ENCODE measurements at regions not wholly inside any gene's neighbourhood (a gene's known extent, or its start where the extent isn't known, plus 50 kb on each side); places are given as distances from the start of the nearest gene placed in this dataset.
A peak's percentile ranks its signal among the peaks of the same experiment; 100 is the strongest.

- CTCF ChIA-PET, result no interaction called here
- TF ChIP-seq, protein P1, sequence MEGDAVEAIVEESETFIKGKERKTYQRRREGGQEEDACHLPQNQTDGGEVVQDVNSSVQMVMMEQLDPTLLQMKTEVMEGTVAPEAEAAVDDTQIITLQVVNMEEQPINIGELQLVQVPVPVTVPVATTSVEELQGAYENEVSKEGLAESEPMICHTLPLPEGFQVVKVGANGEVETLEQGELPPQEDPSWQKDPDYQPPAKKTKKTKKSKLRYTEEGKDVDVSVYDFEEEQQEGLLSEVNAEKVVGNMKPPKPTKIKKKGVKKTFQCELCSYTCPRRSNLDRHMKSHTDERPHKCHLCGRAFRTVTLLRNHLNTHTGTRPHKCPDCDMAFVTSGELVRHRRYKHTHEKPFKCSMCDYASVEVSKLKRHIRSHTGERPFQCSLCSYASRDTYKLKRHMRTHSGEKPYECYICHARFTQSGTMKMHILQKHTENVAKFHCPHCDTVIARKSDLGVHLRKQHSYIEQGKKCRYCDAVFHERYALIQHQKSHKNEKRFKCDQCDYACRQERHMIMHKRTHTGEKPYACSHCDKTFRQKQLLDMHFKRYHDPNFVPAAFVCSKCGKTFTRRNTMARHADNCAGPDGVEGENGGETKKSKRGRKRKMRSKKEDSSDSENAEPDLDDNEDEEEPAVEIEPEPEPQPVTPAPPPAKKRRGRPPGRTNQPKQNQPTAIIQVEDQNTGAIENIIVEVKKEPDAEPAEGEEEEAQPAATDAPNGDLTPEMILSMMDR (IDR thresholded peaks at IDR 0.05; ENCODE audit: insufficient read depth, low read depth, low read length), result no peak
- no peak for DNase-seq (ENCODE audit: low read depth)
- Histone ChIP-seq H3K36me3 (ENCODE audit: control insufficient read depth, insufficient read depth, low read length) (no peaks in the 10 kb centered on the region), H3K4me3 (ENCODE audit: low read depth, low read length) (no peak overlapping the region), H3K27me3 (ENCODE audit: control insufficient read depth, insufficient read depth, low read length) (peaks cover 3% of the 10 kb centered on the region)
- POLR2A ChIA-PET, result no interaction called here
These were observed 50.3 kb upstream of the TRIM9 start for GRCh38 chr14:51145246-51145645.

DNA sequence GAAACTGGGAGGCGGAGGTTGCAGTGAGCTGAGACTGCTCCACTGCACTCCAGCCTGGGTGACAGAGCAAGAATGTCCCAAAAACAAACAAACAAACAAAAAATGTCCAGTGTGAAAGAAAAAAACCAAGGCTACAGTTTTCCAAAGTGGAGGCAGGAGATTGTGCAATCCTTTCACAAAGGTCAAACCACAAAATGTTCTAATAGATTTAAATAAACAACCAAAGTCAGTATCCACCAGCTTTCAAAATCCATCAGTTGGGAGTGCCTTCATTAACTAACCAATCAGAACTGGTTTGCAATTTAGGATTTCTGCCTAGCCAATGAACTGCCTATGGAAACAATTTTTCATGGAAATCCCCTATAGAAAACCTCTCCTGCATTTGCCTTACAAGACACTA, 52.3 kb upstream of the TRIM9 start:
- no peak overlapping the region for H3K4me3 ChIP-seq (ENCODE audit: low read depth, low read length)
- ChIA-PET POLR2A (no interaction called here), CTCF (no interaction called here)
- DNase-seq (ENCODE audit: low read depth), result no peak
- no peaks in the 10 kb centered on the region for H3K36me3 ChIP-seq (ENCODE audit: control insufficient read depth, insufficient read depth, low read length)
- H3K27me3 ChIP-seq (ENCODE audit: control insufficient read depth, insufficient read depth, low read length), result 0 out of 2 replicates have a peak, but pooled peaks cover 1% of the 10 kb centered on the region
- TF ChIP-seq, protein P1 (IDR thresholded peaks at IDR 0.05; ENCODE audit: insufficient read depth, low read depth, low read length), result no peak

- Histone ChIP-seq H3K4me3 (ENCODE audit: low read depth, low read length) (no peak overlapping the region), H3K27me3 (ENCODE audit: control insufficient read depth, insufficient read depth, low read length) (peaks cover 2% of the 10 kb centered on the region), H3K36me3 (ENCODE audit: control insufficient read depth, insufficient read depth, low read length) (no peaks in the 10 kb centered on the region)
- DNase-seq (ENCODE audit: low read depth), result no peak
- TF ChIP-seq, protein P1 (IDR thresholded peaks at IDR 0.05; ENCODE audit: insufficient read depth, low read depth, low read length), result no peak
- ChIA-PET CTCF (no interaction called here), POLR2A (no interaction called here)
These were observed 60.4 kb upstream of the TRIM9 start for GRCh38 chr14:51155326-51155725.

- ChIA-PET CTCF (interaction anchor here (0.9 to 1.1 kb wide), 3 partner anchors 14 to 623 kb away, joined by 3 read pairs; no protein-coding TSS in a partner anchor), POLR2A (no interaction called here)
- no peak for DNase-seq (ENCODE audit: low read depth)
- Histone ChIP-seq H3K36me3 (ENCODE audit: control insufficient read depth, insufficient read depth, low read length) (no peaks in the 10 kb centered on the region), H3K27me3 (ENCODE audit: control insufficient read depth, insufficient read depth, low read length) (peaks cover 2% of the 10 kb centered on the region), H3K4me3 (ENCODE audit: low read depth, low read length) (no peak overlapping the region)
- TF ChIP-seq, protein P1 (IDR thresholded peaks at IDR 0.05; ENCODE audit: insufficient read depth, low read depth, low read length), result peak; percentile 34
These were observed 62.1 kb upstream of the TRIM9 start for GRCh38 chr14:51157012-51157411.

- no peak overlapping the region for H3K4me3 ChIP-seq (ENCODE audit: low read depth, low read length)
- no peak for DNase-seq (ENCODE audit: low read depth)
- TF ChIP-seq, protein P1 (IDR thresholded peaks at IDR 0.05; ENCODE audit: insufficient read depth, low read depth, low read length), result no peak
- ChIA-PET POLR2A (no interaction called here), CTCF (no interaction called here)
- peaks cover 3% of the 10 kb centered on the region for H3K27me3 ChIP-seq (ENCODE audit: control insufficient read depth, insufficient read depth, low read length)
- H3K36me3 ChIP-seq (ENCODE audit: control insufficient read depth, insufficient read depth, low read length), result no peaks in the 10 kb centered on the region
These were observed 66.0 kb upstream of the TRIM9 start for GRCh38 chr14:51160871-51161270.

Measured in BJ (cell line).